NB4 (cell line): ENCODE measurements at regions not wholly inside any gene's neighbourhood (a gene's known extent, or its start where the extent isn't known, plus 50 kb on each side); places are given as distances from the start of the nearest gene placed in this dataset.

Experiments
- DNase-seq: peaks from one replicate; pipeline ENCODE4 v3.0.0; 2010; ENCODE audit warnings: low read depth
- H3K4me3 ChIP-seq: one replicate; pipeline ENCODE4 v1.5.1; 2011; ENCODE audit warnings: mild to moderate bottlenecking, low read depth, low read length, moderate library complexity
- CTCF ChIP-seq: IDR thresholded peaks from one replicate; pipeline ENCODE4 v1.5.1; 2012; ENCODE audit warnings: low read depth, low read length
- MAX ChIP-seq: IDR thresholded peaks from 2 replicates; pipeline ENCODE4 v1.6.1; 2011; ENCODE audit warnings: low read depth, low read length
- MYC ChIP-seq: IDR thresholded peaks from 2 replicates; pipeline ENCODE4 v1.6.1; 2011; ENCODE audit warnings: low read depth, low read length
- POLR2A ChIP-seq: IDR thresholded peaks from 2 replicates; pipeline ENCODE4 v1.6.1; 2011; ENCODE audit warnings: mild to moderate bottlenecking; ENCODE audit not compliant: insufficient read length; ENCODE audit errors: extremely low read depth

- no peak for TF ChIP-seq CTCF
- TF ChIP-seq MAX: no peak
- TF ChIP-seq MYC: no peak
- TF ChIP-seq POLR2A: no peak
- H3K4me3 ChIP-seq: no peak overlapping the region
- no peak for DNase-seq
Observed at GRCh38 chr5:123811831-123812230, 299.9 kb downstream of the CSNK1G3 start.

GRCh38 chr5:123810746-123811340, 298.9 kb downstream of the CSNK1G3 start:
- no peak for DNase-seq
- TF ChIP-seq MAX: no peak
- no peak for TF ChIP-seq POLR2A
- no peak for TF ChIP-seq CTCF
- no peak for TF ChIP-seq MYC
- no peak overlapping the region for H3K4me3 ChIP-seq

GRCh38 chr5:123810253-123810652, 298.3 kb downstream of the CSNK1G3 start:
- no peak overlapping the region for H3K4me3 ChIP-seq
- TF ChIP-seq MYC: no peak
- TF ChIP-seq CTCF: no peak
- TF ChIP-seq MAX: no peak
- no peak for TF ChIP-seq POLR2A
- DNase-seq: no peak

GRCh38 chr5:123809594-123810221, 297.7 kb downstream of the CSNK1G3 start:
- no peak for DNase-seq
- no peak for TF ChIP-seq MAX
- no peak overlapping the region for H3K4me3 ChIP-seq

GRCh38 chr5:123808461-123809380, 296.7 kb downstream of the CSNK1G3 start:
- no peak for DNase-seq
- TF ChIP-seq MYC (no peak), CTCF (no peak), MAX (no peak), POLR2A (no peak)
- H3K4me3 ChIP-seq: no peak overlapping the region
